ENCODE measurements at regions not wholly inside any gene's neighbourhood (a gene's known extent, or its start where the extent isn't known, plus 50 kb on each side); places are given as distances from the start of the nearest gene placed in this dataset.

GRCh38 chr11:80569832-80570231 lies 1129.0 kb upstream of the TENM4 start:
- TF ChIP-seq CTCF (conservative IDR thresholded peaks at IDR 0.05; ENCODE audit: low read depth, low read length), result no peak
- TF ChIP-seq MAFK (IDR thresholded peaks at IDR 0.05; ENCODE audit: low read depth, low read length), result no peak
- TF ChIP-seq RAD21 (IDR thresholded peaks at IDR 0.05; ENCODE audit: low read length), result no peak
